HEK293T (cell line): ENCODE measurements at regions not wholly inside any gene's neighbourhood (a gene's known extent, or its start where the extent isn't known, plus 50 kb on each side); places are given as distances from the start of the nearest gene placed in this dataset.

Experiments
- CTCF ChIA-PET: fragments of 350-600 bp; formaldehyde crosslinking; extraction: SDS; loops from one replicate; lab custom pipeline; 2021; ENCODE audit warnings: antibody characterized with exemption, inconsistent platforms; lab: Yijun Ruan, JAX
- POLR2A ChIA-PET: fragments of 350-600 bp; formaldehyde crosslinking; extraction: SDS; loops from one replicate; lab custom pipeline; 2020; ENCODE audit warnings: antibody characterized with exemption, inconsistent platforms; lab: Yijun Ruan, JAX
- DNase-seq: peaks from one replicate; pipeline ENCODE4 v3.0.0; 2012; ENCODE audit warnings: mixed read lengths; ENCODE audit errors: extremely low spot score
- ARNT ChIP-seq: fragments of 450-650 bp; IDR thresholded peaks from 2 replicates; pipeline ENCODE4 v1.6.1; 2017; ENCODE audit warnings: mild to moderate bottlenecking
- BHLHE40 ChIP-seq: fragments of 450-650 bp; IDR thresholded peaks from 2 replicates; pipeline ENCODE4 v1.6.1; 2016; ENCODE audit warnings: mild to moderate bottlenecking, moderate library complexity, borderline replicate concordance
- CTBP1 ChIP-seq: fragments of 450-650 bp; IDR thresholded peaks from 2 replicates; pipeline ENCODE4 v1.6.1; 2016; ENCODE audit warnings: borderline replicate concordance
- ELF4 ChIP-seq: fragments of 450-650 bp; IDR thresholded peaks from 2 replicates; pipeline ENCODE4 v1.6.1; 2017; ENCODE audit warnings: antibody characterized with exemption
- FOXA1 ChIP-seq: fragments of 450-650 bp; IDR thresholded peaks from 2 replicates; pipeline ENCODE4 v1.6.1; 2016; ENCODE audit warnings: mild to moderate bottlenecking
- FOXK2 ChIP-seq: fragments of 450-650 bp; IDR thresholded peaks from 2 replicates; pipeline ENCODE4 v1.6.1; 2016; ENCODE audit warnings: mild to moderate bottlenecking
- FOXM1 ChIP-seq: fragments of 450-650 bp; IDR thresholded peaks from 2 replicates; pipeline ENCODE4 v1.6.1; 2017; ENCODE audit warnings: mild to moderate bottlenecking, borderline replicate concordance
- HDGF ChIP-seq: fragments of 450-650 bp; IDR thresholded peaks from 2 replicates; pipeline ENCODE4 v1.6.1; 2017; ENCODE audit warnings: antibody characterized with exemption, borderline replicate concordance
- L3MBTL2 ChIP-seq: fragments of 450-650 bp; conservative IDR thresholded peaks from 2 replicates; pipeline ENCODE4 v1.6.1; 2016; ENCODE audit warnings: mild to moderate bottlenecking
- LEF1 ChIP-seq: fragments of 450-650 bp; IDR thresholded peaks from 2 replicates; pipeline ENCODE4 v1.6.1; 2017; ENCODE audit warnings: mild to moderate bottlenecking, borderline replicate concordance
- NFRKB ChIP-seq: fragments of 450-650 bp; IDR thresholded peaks from 2 replicates; pipeline ENCODE4 v1.6.1; 2016; ENCODE audit warnings: mild to moderate bottlenecking, moderate library complexity
- PKNOX1 ChIP-seq: fragments of 450-650 bp; IDR thresholded peaks from 2 replicates; pipeline ENCODE4 v1.6.1; 2016
- SP1 ChIP-seq: fragments of 450-650 bp; IDR thresholded peaks from 2 replicates; pipeline ENCODE4 v1.6.1; 2017
- SUZ12 ChIP-seq: fragments of 450-650 bp; IDR thresholded peaks from 2 replicates; pipeline ENCODE4 v1.6.1; 2016; ENCODE audit warnings: mild to moderate bottlenecking
- TARDBP ChIP-seq: fragments of 450-650 bp; IDR thresholded peaks from 2 replicates; pipeline ENCODE4 v1.6.1; 2016
- ZNF384 ChIP-seq: fragments of 450-650 bp; IDR thresholded peaks from 2 replicates; pipeline ENCODE4 v1.6.1; 2016

DNA sequence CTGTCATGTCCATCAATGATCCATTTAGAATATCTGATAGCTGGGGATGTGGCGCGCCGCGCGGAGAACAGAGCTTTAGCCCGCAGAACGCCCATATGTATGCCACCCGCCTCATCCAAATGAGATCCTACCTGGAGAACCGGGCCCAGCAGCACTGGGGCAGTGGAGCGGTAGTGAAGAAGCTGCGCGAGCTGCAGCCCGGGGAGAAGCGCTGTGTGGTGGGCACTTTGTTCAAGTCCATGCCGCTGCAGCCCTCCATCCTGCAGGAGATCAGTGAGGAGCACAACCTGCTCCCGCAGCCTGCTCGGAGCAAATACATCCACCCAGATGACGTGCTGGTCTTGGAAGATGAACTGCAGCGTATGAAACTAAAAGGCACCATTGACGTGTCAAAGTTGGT, 313.7 kb downstream of the NR2F1-AS1 start:
- DNase-seq: no peak
- TF ChIP-seq SUZ12: no peak
- no peak for TF ChIP-seq L3MBTL2
- no peak for TF ChIP-seq SP1
- no peak for TF ChIP-seq ZNF384
- no peak for TF ChIP-seq ELF4
- TF ChIP-seq FOXM1: no peak
- no peak for TF ChIP-seq BHLHE40
- TF ChIP-seq FOXK2: no peak
- TF ChIP-seq NFRKB: no peak
- POLR2A ChIA-PET: no interaction called here
- CTCF ChIA-PET: no interaction called here

DNA sequence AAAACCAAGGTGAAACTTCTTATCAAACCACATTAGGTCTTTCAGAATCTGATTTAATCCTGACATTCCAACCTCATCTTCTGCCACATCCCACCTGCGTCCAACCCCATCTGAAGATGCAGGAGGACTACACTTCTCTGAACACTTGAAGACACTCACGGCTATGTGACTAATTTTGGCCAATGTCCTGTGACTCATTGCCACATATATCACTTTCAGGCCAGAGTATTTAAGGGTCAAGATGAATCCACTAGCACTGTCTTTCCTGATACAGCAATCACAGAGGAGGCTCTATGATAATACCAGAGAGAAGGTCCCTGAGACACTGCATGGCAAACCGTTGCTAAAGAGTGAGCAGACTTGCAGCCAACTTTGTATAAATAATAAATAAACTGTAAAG, 323.4 kb downstream of the NR2F1-AS1 start:
- POLR2A ChIA-PET: no interaction called here

GRCh38 chr5:93255796-93256195, 325.2 kb downstream of the NR2F1-AS1 start:
- no peak for TF ChIP-seq SP1
- TF ChIP-seq ARNT: no peak
- TF ChIP-seq PKNOX1: no peak
- TF ChIP-seq FOXK2: no peak
- TF ChIP-seq CTBP1: no peak
- TF ChIP-seq BHLHE40: no peak
- TF ChIP-seq L3MBTL2: no peak
- ChIA-PET POLR2A (no interaction called here), CTCF (no interaction called here)
- DNase-seq: no peak

More for the DNA sequence above, 323.4 kb downstream of the NR2F1-AS1 start:
- no peak for TF ChIP-seq HDGF
- TF ChIP-seq TARDBP: no peak
- TF ChIP-seq CTBP1: no peak
- TF ChIP-seq ARNT: no peak
- no peak for TF ChIP-seq ZNF384
- TF ChIP-seq LEF1: no peak
- TF ChIP-seq FOXA1: no peak
- no peak for TF ChIP-seq L3MBTL2
- no peak for TF ChIP-seq SP1
- TF ChIP-seq SUZ12: no peak
- no peak for TF ChIP-seq PKNOX1
- TF ChIP-seq FOXK2: no peak
- no peak for TF ChIP-seq NFRKB
- CTCF ChIA-PET: no interaction called here
- no peak for DNase-seq

DNA sequence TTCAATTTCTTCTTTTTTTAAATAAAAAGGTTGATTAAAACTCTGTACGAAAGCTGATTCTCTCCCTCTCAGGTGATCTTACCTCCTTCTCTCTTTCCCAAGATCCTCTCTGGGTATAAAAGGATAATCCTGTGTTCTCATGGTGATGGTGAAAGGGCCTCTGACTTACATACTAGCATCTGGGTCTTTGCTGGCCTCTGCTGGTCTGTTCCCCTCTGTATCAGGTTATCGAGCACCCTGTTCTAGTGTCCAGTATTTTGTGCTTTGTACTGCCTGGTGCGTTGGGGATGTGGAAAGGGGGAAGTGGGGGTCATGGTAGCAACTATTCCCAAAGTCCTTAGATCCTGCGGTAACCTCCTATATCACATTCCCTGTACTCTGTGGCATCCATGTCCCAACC, 328.9 kb downstream of the NR2F1-AS1 start:
- no peak for TF ChIP-seq FOXM1
- TF ChIP-seq SUZ12: no peak
- no peak for TF ChIP-seq LEF1
- TF ChIP-seq CTBP1: no peak
- no peak for TF ChIP-seq BHLHE40
- TF ChIP-seq SP1: no peak
- TF ChIP-seq NFRKB: no peak
- TF ChIP-seq FOXK2: no peak
- CTCF ChIA-PET: no interaction called here
- POLR2A ChIA-PET: no interaction called here
- DNase-seq: no peak

DNA sequence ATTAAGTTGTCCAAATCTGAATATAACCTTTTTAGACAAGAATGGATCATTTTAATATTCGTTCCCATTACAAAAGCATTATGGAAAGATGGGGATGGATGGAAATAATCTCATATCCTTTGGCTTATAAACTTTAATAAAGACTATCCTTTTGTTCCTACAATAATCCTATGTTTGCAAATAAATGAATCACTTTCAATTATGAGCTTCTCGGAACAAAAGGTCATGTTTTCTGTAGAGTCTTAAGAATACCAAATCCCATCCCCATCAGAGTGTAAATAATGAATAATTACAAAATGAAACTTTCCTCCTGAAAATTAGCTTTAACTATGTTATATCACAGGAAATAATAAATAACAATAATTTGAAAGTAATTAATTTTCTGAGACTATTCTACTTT, 329.7 kb downstream of the NR2F1-AS1 start:
- POLR2A ChIA-PET: no interaction called here
- DNase-seq: no peak
- TF ChIP-seq SUZ12 (no peak), BHLHE40 (no peak), ZNF384 (no peak), LEF1 (no peak), TARDBP (no peak), FOXK2 (no peak), FOXM1 (no peak), ELF4 (no peak), PKNOX1 (no peak), FOXA1 (no peak), NFRKB (no peak), HDGF (no peak)
- CTCF ChIA-PET: interaction anchor here (1.1 kb wide), 1 partner anchor 549 kb away, joined by 4 read pairs; no protein-coding TSS in a partner anchor

DNA sequence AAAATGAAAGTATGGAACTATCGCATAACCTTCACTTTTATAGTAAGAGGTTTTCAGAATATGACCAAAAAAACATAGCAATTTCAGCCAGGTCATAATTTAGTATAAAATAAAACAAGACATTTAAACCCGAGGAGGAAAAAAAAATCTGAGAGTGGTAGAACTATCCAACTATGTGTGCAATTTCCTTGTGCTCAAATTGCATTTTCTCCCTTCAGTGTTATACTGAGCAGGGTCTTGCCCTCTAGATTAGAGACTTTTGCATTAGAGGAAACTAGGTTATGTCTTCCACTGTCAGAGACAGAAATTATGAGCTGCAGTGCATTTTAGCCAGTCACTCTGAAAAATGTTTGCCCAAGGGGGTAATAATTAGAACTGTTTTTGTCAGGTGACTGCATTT, 330.6 kb downstream of the NR2F1-AS1 start:
- ChIA-PET CTCF (interaction anchor here (1.1 kb wide), 1 partner anchor 550 kb away, joined by 4 read pairs; no protein-coding TSS in a partner anchor), POLR2A (no interaction called here)
- DNase-seq: no peak
- TF ChIP-seq PKNOX1: 0 out of 2 replicates have a peak, but pooled peaks have one; percentile 4
- no peak for TF ChIP-seq CTBP1
